ENCODE measurements at regions not wholly inside any gene's neighbourhood (a gene's known extent, or its start where the extent isn't known, plus 50 kb on each side); places are given as distances from the start of the nearest gene placed in this dataset.

DNA sequence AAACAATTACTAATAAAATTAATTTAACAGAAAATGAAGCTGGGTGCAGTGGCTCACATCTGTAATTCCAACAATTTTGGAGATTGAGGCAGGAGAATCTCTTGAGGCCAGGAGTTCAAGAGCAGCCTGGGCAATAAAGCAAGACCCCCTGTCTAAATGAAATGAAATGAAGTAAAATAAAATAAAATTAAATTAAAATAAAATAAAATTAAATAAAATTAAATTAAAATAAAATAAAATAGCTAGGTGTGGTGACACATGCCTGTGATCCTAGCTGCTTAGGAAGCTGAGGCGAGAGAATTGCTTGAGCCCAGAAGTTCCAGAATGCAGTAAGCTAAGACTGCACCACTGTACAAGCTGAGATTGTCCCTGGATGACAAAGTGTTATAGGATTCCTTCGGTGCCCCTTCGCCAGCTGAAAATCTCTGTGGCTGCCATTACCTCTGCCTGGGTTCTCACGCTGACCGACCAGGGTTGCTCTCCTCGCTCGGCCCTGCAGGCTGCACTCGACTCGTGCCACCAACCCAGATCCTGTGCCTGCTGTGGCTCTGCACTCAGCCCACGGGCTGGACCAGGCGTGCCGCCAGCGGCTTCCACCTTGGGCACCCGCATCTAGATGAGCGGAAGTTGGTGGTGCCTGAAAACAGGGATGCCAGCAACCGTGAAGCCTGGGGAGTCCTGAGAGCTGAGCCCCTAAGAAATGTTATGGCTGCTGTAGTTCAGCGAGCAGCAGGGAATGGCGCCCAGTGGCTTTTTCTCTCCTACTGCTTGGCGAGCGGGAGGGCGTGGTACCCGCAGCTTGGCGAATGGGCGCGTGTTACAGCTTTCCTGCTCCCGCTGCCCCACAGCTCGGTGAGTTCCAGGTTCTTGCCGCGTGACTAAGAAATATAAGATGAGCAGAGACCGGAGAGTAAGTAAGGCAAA is 539.2 kb upstream of the PCDH9 start:
- no peak for ATAC-seq
- TF ChIP-seq ZFP30 (CRISPR knock-in tag; IDR thresholded peaks at IDR 0.05): no peak
- TF ChIP-seq, protein P1, sequence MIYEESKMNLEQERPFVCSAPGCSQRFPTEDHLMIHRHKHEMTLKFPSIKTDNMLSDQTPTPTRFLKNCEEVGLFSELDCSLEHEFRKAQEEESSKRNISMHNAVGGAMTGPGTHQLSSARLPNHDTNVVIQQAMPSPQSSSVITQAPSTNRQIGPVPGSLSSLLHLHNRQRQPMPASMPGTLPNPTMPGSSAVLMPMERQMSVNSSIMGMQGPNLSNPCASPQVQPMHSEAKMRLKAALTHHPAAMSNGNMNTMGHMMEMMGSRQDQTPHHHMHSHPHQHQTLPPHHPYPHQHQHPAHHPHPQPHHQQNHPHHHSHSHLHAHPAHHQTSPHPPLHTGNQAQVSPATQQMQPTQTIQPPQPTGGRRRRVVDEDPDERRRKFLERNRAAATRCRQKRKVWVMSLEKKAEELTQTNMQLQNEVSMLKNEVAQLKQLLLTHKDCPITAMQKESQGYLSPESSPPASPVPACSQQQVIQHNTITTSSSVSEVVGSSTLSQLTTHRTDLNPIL (CRISPR knock-in tag; IDR thresholded peaks at IDR 0.05; ENCODE audit: low read depth): no peak
- no peak for TF ChIP-seq ZNF565 (CRISPR knock-in tag; conservative IDR thresholded peaks at IDR 0.05; ENCODE audit: low read depth)
- no peak for TF ChIP-seq ISL1 (CRISPR knock-in tag; IDR thresholded peaks at IDR 0.05)
- TF ChIP-seq ESRRG (CRISPR knock-in tag; IDR thresholded peaks at IDR 0.05): no peak
- TF ChIP-seq BACH2 (CRISPR knock-in tag; IDR thresholded peaks at IDR 0.05; ENCODE audit: borderline replicate concordance): no peak
- TF ChIP-seq GLIS3 (CRISPR knock-in tag; IDR thresholded peaks at IDR 0.05): no peak
- TF ChIP-seq, protein P2, sequence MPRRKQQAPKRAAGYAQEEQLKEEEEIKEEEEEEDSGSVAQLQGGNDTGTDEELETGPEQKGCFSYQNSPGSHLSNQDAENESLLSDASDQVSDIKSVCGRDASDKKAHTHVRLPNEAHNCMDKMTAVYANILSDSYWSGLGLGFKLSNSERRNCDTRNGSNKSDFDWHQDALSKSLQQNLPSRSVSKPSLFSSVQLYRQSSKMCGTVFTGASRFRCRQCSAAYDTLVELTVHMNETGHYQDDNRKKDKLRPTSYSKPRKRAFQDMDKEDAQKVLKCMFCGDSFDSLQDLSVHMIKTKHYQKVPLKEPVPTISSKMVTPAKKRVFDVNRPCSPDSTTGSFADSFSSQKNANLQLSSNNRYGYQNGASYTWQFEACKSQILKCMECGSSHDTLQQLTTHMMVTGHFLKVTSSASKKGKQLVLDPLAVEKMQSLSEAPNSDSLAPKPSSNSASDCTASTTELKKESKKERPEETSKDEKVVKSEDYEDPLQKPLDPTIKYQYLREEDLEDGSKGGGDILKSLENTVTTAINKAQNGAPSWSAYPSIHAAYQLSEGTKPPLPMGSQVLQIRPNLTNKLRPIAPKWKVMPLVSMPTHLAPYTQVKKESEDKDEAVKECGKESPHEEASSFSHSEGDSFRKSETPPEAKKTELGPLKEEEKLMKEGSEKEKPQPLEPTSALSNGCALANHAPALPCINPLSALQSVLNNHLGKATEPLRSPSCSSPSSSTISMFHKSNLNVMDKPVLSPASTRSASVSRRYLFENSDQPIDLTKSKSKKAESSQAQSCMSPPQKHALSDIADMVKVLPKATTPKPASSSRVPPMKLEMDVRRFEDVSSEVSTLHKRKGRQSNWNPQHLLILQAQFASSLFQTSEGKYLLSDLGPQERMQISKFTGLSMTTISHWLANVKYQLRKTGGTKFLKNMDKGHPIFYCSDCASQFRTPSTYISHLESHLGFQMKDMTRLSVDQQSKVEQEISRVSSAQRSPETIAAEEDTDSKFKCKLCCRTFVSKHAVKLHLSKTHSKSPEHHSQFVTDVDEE (CRISPR knock-in tag; IDR thresholded peaks at IDR 0.05): no peak
- no peak for TF ChIP-seq CSDC2 (CRISPR knock-in tag; IDR thresholded peaks at IDR 0.05)
- no peak for TF ChIP-seq SNAI2 (CRISPR knock-in tag; IDR thresholded peaks at IDR 0.05)
- TF ChIP-seq, protein P3, sequence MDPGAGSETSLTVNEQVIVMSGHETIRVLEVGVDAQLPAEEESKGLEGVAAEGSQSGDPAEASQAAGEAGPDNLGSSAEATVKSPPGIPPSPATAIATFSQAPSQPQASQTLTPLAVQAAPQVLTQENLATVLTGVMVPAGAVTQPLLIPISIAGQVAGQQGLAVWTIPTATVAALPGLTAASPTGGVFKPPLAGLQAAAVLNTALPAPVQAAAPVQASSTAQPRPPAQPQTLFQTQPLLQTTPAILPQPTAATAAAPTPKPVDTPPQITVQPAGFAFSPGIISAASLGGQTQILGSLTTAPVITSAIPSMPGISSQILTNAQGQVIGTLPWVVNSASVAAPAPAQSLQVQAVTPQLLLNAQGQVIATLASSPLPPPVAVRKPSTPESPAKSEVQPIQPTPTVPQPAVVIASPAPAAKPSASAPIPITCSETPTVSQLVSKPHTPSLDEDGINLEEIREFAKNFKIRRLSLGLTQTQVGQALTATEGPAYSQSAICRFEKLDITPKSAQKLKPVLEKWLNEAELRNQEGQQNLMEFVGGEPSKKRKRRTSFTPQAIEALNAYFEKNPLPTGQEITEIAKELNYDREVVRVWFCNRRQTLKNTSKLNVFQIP (CRISPR knock-in tag; IDR thresholded peaks at IDR 0.05; ENCODE audit: borderline replicate concordance, low read depth): no peak
- TF ChIP-seq, protein P4, sequence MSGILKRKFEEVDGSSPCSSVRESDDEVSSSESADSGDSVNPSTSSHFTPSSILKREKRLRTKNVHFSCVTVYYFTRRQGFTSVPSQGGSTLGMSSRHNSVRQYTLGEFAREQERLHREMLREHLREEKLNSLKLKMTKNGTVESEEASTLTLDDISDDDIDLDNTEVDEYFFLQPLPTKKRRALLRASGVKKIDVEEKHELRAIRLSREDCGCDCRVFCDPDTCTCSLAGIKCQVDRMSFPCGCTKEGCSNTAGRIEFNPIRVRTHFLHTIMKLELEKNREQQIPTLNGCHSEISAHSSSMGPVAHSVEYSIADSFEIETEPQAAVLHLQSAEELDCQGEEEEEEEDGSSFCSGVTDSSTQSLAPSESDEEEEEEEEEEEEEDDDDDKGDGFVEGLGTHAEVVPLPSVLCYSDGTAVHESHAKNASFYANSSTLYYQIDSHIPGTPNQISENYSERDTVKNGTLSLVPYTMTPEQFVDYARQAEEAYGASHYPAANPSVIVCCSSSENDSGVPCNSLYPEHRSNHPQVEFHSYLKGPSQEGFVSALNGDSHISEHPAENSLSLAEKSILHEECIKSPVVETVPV (CRISPR knock-in tag; IDR thresholded peaks at IDR 0.05): no peak
- no peak for TF ChIP-seq TOX (CRISPR knock-in tag; IDR thresholded peaks at IDR 0.05; ENCODE audit: borderline replicate concordance)
- TF ChIP-seq ARNTL (CRISPR knock-in tag; IDR thresholded peaks at IDR 0.05; ENCODE audit: borderline replicate concordance, low read depth): no peak
- no peak for TF ChIP-seq RARB (CRISPR knock-in tag; IDR thresholded peaks at IDR 0.05)
- TF ChIP-seq ZNF8 (CRISPR knock-in tag; IDR thresholded peaks at IDR 0.05): no peak
- TF ChIP-seq TCF4 (CRISPR knock-in tag; IDR thresholded peaks at IDR 0.05; ENCODE audit: borderline replicate concordance): no peak
- no peak for TF ChIP-seq ZNF70 (CRISPR knock-in tag; IDR thresholded peaks at IDR 0.05)
- no peak for TF ChIP-seq OSR1 (CRISPR knock-in tag; IDR thresholded peaks at IDR 0.05)
- TF ChIP-seq ZC3H10 (CRISPR knock-in tag; IDR thresholded peaks at IDR 0.05): no peak

DNA sequence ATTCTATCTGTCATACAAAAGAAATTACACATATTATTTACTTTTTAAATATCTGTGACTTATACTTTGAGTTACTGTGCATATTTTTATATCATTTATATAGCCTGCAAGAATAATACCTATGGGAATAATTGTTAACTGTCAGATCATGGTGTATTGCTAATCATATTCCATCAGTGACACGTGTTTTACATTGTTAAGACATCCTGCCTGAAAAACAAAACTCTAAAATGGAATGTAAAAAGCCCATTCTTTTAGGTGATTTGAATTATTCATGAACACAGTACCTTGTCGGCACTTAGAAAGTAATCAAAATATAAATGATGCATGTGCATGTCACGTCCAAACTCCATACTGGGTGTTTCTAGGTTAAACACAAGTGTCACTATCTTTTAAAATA is 533.8 kb upstream of the PCDH9 start:
- no peak for ATAC-seq
- no peak for TF ChIP-seq ISL1 (CRISPR knock-in tag; IDR thresholded peaks at IDR 0.05)
- no peak for TF ChIP-seq ZNF565 (CRISPR knock-in tag; conservative IDR thresholded peaks at IDR 0.05; ENCODE audit: low read depth)
- no peak for TF ChIP-seq PPARA (CRISPR knock-in tag; IDR thresholded peaks at IDR 0.05; ENCODE audit: borderline replicate concordance)
- TF ChIP-seq SNAI2 (CRISPR knock-in tag; IDR thresholded peaks at IDR 0.05): no peak
- TF ChIP-seq ZFP3 (CRISPR knock-in tag; IDR thresholded peaks at IDR 0.05): no peak
- no peak for TF ChIP-seq RARB (CRISPR knock-in tag; IDR thresholded peaks at IDR 0.05)
- TF ChIP-seq, protein P2 (CRISPR knock-in tag; IDR thresholded peaks at IDR 0.05): no peak
- no peak for TF ChIP-seq TCF4 (CRISPR knock-in tag; IDR thresholded peaks at IDR 0.05; ENCODE audit: borderline replicate concordance)
- TF ChIP-seq TOX (CRISPR knock-in tag; IDR thresholded peaks at IDR 0.05; ENCODE audit: borderline replicate concordance): no peak
- TF ChIP-seq ZC3H10 (CRISPR knock-in tag; IDR thresholded peaks at IDR 0.05): no peak
- TF ChIP-seq ESRRG (CRISPR knock-in tag; IDR thresholded peaks at IDR 0.05): no peak
- no peak for TF ChIP-seq GLIS3 (CRISPR knock-in tag; IDR thresholded peaks at IDR 0.05)
- no peak for TF ChIP-seq ZFP30 (CRISPR knock-in tag; IDR thresholded peaks at IDR 0.05)
- no peak for TF ChIP-seq BACH2 (CRISPR knock-in tag; IDR thresholded peaks at IDR 0.05; ENCODE audit: borderline replicate concordance)
- TF ChIP-seq, protein P1 (CRISPR knock-in tag; IDR thresholded peaks at IDR 0.05; ENCODE audit: low read depth): no peak
- TF ChIP-seq, protein P3 (CRISPR knock-in tag; IDR thresholded peaks at IDR 0.05; ENCODE audit: borderline replicate concordance, low read depth): no peak
